NCI-H187 treated with DMSO at 0.1 percent for 48 hours (cell line): ENCODE measurements at regions not wholly inside any gene's neighbourhood (a gene's known extent, or its start where the extent isn't known, plus 50 kb on each side); places are given as distances from the start of the nearest gene placed in this dataset.

Experiments
- DNase-seq: peaks from one replicate; lab custom pipeline; 2025; lab: John Stamatoyannopoulos, UW

DNA sequence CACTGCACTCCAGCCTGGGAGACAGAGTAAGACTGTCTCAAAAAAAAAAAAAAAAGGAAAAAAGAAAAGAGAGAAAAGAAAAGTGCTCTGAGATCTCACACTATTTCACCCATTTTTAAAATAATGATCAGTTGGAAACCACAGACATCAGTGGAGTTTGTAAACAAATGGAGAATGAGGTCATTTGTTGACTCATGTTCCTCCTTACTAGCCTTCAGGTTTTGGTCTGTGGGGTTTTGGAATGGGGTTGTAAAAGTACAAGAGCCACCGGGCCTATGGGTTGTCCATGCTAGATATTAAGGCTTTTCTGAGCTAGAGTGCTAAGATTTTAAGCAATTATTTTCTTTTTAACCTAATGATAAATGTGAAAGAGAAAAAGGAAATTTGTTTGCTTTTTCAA, 104.4 kb upstream of the PRL start:
- DNase-seq = no peak

- no peak for DNase-seq
Measured at GRCh38 chr6:22401932-22402331, 105.1 kb upstream of the PRL start.

DNA sequence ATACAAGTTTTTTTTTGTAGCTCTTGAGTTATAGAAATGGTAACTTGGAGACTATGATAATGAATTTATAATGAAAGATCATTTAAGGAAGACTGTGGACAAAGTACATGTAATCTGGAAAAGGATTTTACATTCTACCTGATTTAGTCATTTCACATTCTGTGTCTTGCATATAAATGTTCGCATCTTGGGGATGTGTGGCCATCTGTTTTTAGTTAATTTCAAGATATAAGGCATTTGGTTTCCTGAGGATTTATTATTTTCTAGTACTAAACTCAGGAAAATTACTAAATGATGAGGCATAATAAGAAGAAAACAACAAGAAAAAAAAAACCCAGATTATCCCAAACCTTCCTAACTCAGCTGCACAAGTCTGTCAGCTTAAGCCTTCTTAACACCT, 112.7 kb upstream of the PRL start:
- no peak for DNase-seq

- DNase-seq = no peak
Measured at GRCh38 chr6:22411376-22412105, 114.7 kb upstream of the PRL start.

DNA sequence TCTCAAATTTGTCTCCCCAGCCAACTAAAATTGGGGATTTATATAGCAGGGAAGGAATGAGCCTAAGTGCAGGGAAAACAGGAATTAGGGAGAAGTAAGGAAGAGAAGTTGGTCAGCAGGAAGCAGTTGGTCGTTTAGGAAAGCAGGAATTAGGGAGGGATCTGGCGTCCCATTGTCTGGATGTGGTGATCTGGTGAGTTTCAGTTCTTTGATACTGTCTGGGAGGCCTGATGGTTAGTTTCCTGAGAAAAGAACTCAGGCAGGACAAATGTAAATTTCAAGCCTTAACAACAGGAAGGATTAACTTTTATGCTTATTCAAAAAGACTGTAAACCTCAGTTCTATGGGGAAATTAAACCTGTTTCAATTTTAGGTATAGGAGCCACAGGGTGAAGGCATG, 116.2 kb upstream of the PRL start:
- no peak for DNase-seq

GRCh38 chr6:22413681-22414311, 117.0 kb upstream of the PRL start:
- no peak for DNase-seq

- DNase-seq = no peak
Measured at GRCh38 chr6:22418714-22419113, 121.9 kb upstream of the PRL start.

GRCh38 chr6:22421198-22421597, 124.4 kb upstream of the PRL start:
- DNase-seq = no peak

- no peak for DNase-seq
Measured at GRCh38 chr6:22424196-22424595, 127.4 kb upstream of the PRL start.

DNA sequence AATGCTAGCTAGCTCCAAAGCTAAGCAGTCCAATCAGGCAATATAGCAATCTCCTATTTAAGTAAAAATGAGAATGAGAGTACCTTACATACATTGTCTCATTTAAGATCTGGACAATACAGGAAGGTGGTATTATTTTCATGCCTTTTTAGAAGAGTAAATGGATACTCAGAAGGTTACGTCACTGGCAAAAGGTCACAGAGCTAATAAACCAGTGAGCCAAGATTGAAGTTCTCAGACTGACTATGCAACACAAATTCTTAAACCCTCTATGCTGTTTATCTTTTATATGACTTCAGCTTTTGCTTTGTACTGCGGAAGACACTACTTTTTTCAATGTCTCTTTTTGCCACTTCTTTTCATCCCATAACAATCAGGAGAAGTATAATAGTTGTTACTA, 135.2 kb upstream of the PRL start:
- no peak for DNase-seq

DNA sequence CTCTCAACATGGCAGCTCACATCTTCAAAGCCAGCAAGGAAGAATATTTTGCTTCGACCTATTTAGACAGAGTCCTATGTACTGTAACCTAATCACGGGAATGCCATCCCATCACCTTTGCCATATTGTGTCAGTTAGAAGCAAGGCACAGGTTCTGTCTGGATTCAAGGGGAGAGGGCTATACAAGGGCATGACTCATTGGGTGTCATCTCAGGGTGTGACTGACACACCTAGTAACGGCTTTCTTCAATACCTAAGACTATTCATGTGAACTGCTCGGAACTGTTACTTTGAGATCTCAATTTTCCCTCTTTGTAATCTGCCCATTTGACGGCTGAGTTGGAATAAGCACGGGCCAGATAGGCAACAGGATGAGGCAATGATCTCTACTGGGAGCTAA, 135.6 kb upstream of the HDGFL1 start:
- DNase-seq = no peak

GRCh38 chr6:22435151-22435550, 134.2 kb upstream of the HDGFL1 start:
- DNase-seq = no peak

DNA sequence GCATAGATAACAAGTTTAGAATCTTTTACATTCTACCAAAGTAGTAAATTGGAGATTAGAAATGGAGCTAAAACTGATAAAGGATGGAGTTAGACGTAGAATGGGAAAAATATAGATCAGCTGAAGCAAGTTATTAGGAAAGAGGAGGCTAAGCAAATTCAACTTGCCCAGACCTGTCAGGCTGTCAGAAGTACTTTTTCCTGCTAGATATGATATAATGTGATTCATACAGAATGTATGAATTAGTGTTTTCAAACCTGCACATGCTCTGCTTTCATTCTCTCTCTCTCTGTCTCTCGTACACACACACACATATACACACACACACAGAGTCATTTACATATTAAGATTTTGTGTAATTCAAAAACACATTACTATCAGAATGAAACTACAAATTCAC, 133.2 kb upstream of the HDGFL1 start:
- DNase-seq = no peak

DNA sequence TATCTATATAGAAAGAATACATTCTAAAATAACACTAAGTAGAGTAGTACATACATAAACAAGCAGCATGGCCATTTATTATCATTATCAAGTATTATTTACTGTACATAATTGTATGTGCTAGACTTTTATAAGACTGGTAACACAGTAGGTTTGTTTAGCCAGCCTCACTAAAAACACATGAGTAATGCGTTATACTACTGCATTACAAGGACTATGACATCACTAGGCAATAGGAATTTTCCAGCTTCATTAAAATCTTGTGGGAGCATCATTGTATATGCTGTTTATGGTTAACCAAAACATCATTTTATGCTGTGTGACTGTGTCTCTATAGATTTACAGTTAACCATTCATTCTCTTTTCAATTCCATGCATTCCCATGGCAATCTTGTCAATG, 131.7 kb upstream of the HDGFL1 start:
- no peak for DNase-seq

DNA sequence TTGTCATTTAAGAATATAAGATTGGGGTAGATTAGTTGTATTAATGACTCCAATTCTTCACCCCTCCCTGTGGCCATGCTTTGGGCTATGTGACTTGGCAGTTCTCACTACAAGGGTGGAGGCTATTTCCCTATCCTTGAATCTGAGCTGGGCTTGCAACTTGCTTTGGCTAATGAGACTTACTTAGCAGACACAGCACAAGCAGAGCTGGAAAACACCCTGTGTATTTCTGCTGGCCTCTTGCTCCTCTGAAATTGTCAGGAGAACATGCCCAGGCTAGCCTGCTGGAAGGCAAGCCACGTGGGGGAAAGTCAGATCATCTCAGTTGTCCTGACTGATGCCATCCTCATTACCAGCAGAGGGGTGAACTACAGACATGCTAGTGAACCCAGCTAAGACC, 126.5 kb upstream of the HDGFL1 start:
- DNase-seq = no peak

DNA sequence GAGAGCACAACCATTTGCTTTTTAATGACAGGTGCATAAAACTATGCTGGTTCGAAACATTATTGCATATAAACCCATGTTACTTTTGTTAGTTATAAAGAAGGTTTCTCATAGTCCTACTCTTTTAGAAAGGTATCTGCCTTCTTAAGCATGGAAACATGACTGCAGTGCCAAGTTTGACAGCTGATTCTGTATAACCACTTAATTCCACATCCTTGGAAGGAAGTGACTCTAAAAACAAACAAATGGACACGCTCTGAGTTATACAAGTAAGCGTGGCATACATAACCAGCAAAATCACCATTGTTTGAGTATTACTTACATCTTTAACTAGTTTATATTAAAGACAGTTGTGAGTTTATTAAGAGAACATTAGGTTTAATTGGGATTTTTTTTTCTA, 125.0 kb upstream of the HDGFL1 start:
- no peak for DNase-seq

GRCh38 chr6:22445946-22446345, 123.4 kb upstream of the HDGFL1 start:
- DNase-seq = no peak

GRCh38 chr6:22447249-22448196, 121.8 kb upstream of the HDGFL1 start:
- DNase-seq = no peak

DNA sequence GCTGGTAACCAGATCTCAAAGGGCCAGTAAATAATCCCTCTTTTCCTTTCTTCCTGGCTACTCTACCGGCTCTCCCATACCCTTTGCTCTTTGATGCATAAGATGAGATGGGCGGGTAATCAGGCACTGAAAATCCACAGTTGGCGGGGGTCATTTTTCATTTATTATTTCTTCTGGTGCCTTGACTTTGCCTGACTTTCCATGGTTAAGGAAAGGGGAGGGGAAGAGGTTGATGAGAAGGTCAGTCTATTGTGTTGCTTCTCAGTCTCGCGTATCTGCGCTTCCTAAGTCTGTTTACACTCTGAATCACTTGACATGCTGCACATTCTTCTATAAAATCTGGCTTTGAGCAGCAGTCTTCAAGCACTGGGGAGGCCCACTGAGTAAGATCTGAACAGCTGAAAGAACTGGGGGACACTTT, 121.1 kb upstream of the HDGFL1 start:
- no peak for DNase-seq

DNA sequence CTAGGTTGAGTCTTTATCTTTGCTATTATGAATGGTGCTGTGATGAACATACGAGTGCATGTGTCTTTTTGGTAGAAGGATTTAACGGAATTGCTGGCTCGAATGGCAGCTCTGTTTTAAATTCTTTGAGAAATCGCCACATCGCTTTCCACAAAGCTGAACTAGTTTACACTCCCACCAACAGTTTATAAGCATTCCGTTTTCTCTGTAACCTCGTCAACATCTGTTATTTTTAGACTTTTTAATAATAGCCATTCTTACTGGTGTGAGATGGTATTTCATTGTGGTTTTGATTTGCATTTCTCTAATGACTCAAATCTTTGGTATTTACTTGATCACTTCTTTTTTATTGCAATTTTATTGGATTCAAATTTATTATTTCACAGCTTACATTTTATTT, 117.4 kb upstream of the HDGFL1 start:
- no peak for DNase-seq

GRCh38 chr6:22455378-22455777, 114.0 kb upstream of the HDGFL1 start:
- DNase-seq = no peak

DNA sequence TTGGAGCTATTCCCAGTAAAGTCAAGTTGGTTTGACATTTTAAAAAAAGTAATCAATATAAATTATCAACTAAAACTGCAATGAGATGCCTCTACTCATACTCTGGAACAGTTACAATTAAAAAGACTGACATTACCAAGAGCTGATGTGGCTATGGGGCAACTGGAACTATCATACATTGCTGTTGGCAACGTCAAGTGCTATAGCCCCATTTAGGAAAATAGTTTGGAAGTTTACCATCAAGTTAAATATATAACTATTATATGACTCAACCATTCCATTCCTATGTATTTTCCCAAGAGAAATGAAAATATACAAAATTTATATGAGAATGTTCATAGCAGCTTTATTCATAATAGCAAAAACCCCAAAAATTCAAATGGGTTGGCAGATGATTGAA, 111.4 kb upstream of the HDGFL1 start:
- no peak for DNase-seq

GRCh38 chr6:22466665-22467245, 102.6 kb upstream of the HDGFL1 start:
- no peak for DNase-seq
